ENCODE measurements at regions not wholly inside any gene's neighbourhood (a gene's known extent, or its start where the extent isn't known, plus 50 kb on each side); places are given as distances from the start of the nearest gene placed in this dataset.
"Not testable (repeated sequence)": the region's sequence is repeated elsewhere in the genome, so short reads cannot be mapped to it uniquely, and the experiment has no call there.

DNA sequence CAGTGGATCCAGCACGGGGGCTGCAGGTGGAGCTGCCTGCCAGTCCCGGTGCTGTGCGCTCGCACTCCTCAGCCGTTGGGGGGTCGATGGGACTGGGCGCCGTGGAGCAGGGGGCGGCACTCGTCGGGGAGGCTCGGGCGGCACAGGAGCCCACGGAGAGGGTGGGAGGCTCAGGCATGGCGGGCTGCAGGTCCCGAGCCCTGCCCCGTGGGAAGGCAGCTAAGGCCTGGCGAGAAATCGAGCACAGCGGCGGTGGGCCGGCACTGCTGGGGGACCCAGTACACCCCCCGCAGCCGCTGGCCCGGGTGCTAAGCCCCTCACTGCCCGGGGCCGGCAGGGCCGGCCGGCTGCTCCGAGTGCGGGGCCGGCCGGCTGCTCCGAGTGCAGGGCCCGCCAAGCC, 52.3 kb upstream of the MARK1 start:
- DNase-seq; H3K4me3 ChIP-seq; H3K27ac ChIP-seq; intact Hi-C loops (cut with DNase I); H3K4me1 ChIP-seq; ATAC-seq; H3K36me3 ChIP-seq (ENCODE audit: insufficient read depth in 1 of 2, low read depth in 1 of 2); H3K27me3 ChIP-seq (ENCODE audit: insufficient read depth in 3 of 3, low read length in 2 of 3); H3K9me3 ChIP-seq: not testable (repeated sequence)
- 82 to 97% (median 91%) methylated on average over 15 to 34 of the region's 35 CpGs for WGBS, 3 donors

DNA sequence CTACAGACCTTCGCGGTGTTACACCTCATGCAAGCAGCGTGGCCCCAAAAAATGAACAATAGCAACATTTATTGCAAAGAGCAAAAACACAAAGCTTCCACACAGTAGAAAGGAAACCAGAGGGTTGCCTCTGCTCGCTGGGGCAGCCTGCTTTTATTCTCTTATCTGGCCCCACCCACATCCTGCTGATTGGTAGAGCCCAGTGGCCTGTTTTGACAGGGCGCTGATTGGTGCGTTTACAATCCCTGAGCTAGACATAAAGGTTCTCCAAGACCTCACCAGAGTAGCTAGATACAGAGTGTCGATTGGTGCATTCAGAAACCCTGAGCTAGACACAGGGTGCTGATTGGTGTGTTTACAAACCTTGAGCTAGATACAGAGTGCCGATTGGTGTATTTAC, 52.8 kb upstream of the MARK1 start:
- 90 to 94% (median 92%) methylated on average over 8 of the region's 8 CpGs for WGBS, 3 donors
- H3K4me3 ChIP-seq; ATAC-seq; DNase-seq; H3K27me3 ChIP-seq (ENCODE audit: insufficient read depth in 3 of 3, low read length in 2 of 3); H3K4me1 ChIP-seq; H3K36me3 ChIP-seq (ENCODE audit: insufficient read depth in 1 of 2, low read depth in 1 of 2); intact Hi-C loops (cut with DNase I); H3K27ac ChIP-seq; H3K9me3 ChIP-seq: not testable (repeated sequence)

DNA sequence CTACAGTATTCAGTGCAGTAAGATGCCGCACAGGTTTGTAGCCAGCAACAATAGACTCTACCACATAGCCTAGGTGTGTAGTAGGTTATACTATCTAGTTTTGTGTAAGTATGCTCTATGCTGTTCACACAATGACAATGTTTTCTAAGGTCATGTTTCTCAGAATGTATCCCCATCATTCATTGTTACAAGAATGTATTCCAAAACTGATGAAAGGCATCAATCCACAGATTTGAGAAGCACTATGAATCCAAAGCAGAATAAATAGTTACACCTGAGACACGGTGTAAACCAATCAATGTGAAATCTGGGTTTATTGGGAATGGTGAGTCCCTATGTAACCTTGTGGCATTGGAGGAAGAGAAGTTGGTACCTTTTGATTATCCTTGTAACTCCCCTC, 54.5 kb upstream of the MARK1 start:
- 94 to 95% (median 95%) methylated on average over 2 of the region's 2 CpGs for WGBS, 3 donors
- H3K4me3 ChIP-seq, result no peak overlapping the region
- DNase-seq (no peak), ATAC-seq (no peak)
- no peaks in the 10 kb centered on the region for H3K36me3 ChIP-seq (ENCODE audit: insufficient read depth in 1 of 2, low read depth in 1 of 2)
- no peak overlapping the region for H3K27ac ChIP-seq
- TF ChIP-seq, protein P1, sequence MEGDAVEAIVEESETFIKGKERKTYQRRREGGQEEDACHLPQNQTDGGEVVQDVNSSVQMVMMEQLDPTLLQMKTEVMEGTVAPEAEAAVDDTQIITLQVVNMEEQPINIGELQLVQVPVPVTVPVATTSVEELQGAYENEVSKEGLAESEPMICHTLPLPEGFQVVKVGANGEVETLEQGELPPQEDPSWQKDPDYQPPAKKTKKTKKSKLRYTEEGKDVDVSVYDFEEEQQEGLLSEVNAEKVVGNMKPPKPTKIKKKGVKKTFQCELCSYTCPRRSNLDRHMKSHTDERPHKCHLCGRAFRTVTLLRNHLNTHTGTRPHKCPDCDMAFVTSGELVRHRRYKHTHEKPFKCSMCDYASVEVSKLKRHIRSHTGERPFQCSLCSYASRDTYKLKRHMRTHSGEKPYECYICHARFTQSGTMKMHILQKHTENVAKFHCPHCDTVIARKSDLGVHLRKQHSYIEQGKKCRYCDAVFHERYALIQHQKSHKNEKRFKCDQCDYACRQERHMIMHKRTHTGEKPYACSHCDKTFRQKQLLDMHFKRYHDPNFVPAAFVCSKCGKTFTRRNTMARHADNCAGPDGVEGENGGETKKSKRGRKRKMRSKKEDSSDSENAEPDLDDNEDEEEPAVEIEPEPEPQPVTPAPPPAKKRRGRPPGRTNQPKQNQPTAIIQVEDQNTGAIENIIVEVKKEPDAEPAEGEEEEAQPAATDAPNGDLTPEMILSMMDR (IDR thresholded peaks at IDR 0.05), result no peak
- H3K4me1 ChIP-seq, result no peaks in the 10 kb centered on the region
- H3K9me3 ChIP-seq, result no peaks in the 10 kb centered on the region
- intact Hi-C loops (cut with DNase I), result no loop called here
- H3K27me3 ChIP-seq (ENCODE audit: insufficient read depth in 3 of 3, low read length in 2 of 3), result no peaks in the 10 kb centered on the region

DNA sequence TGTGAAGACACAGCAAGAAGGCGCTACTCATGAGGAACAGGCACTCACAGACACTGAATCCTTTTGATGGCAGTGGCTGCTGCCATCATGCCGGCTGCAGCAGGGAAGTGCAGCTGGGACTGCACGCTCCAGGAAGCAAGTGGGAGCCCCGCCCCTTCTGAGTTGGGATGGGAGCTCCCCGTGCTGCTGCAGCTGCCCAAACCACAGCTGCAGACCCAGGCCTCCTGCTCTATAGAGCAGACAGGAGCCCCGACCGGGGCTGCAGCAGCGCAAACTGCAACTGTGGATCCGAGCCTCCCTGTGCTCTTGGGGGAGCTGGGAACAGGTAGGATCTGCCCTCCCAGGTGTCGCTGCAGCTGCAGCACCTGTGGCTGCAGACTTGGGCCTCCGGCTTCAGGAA, 65.2 kb upstream of the MARK1 start:
- H3K36me3 ChIP-seq (ENCODE audit: insufficient read depth in 1 of 2, low read depth in 1 of 2), result no peaks in the 10 kb centered on the region
- 41 to 50% (median 46%) methylated on average over 11 of the region's 11 CpGs for WGBS, 3 donors
- ATAC-seq, result no peak
- H3K27me3 ChIP-seq (ENCODE audit: insufficient read depth in 3 of 3, low read length in 2 of 3), result no peaks in the 10 kb centered on the region
- intact Hi-C loops (cut with DNase I), result no loop called here
- TF ChIP-seq, protein P1 (IDR thresholded peaks at IDR 0.05), result no peak
- no peak overlapping the region for H3K4me3 ChIP-seq
- peaks cover 10% of the 10 kb centered on the region for H3K4me1 ChIP-seq
- no peak overlapping the region for H3K27ac ChIP-seq
- no peaks in the 10 kb centered on the region for H3K9me3 ChIP-seq
- DNase-seq, result no peak

DNA sequence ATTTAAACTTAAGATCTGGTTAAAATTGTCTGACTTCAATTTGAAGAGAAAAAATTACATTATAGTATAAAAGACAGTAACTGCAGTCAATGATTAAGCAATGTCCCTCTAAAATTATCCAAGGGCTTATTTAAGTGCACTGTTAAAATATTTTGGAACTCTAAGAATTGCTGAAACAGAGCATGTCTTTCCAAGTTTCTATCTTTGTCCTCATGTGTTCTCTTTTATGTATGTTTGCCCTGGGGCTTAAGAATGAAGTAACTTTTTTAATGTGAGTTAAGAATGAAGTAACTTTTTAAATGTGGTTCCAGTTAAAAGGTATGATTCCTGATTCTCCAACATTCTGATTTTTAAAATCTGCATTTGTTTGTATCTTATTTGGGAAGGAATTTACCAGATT, 69.0 kb upstream of the MARK1 start:
- ATAC-seq, result no peak
- TF ChIP-seq, protein P1 (IDR thresholded peaks at IDR 0.05), result no peak
- intact Hi-C loops (cut with DNase I), result no loop called here
- H3K36me3 ChIP-seq (ENCODE audit: insufficient read depth in 1 of 2, low read depth in 1 of 2), result no peaks in the 10 kb centered on the region
- peaks cover 0 to 2% (median 0%) of the 10 kb centered on the region in 3 donors for H3K27me3 ChIP-seq (ENCODE audit: insufficient read depth in 3 of 3, low read length in 2 of 3)
- H3K27ac ChIP-seq, result no peak overlapping the region
- no peak overlapping the region for H3K4me3 ChIP-seq
- H3K9me3 ChIP-seq, result no peaks in the 10 kb centered on the region
- peaks cover 10% of the 10 kb centered on the region for H3K4me1 ChIP-seq
- no peak for DNase-seq

DNA sequence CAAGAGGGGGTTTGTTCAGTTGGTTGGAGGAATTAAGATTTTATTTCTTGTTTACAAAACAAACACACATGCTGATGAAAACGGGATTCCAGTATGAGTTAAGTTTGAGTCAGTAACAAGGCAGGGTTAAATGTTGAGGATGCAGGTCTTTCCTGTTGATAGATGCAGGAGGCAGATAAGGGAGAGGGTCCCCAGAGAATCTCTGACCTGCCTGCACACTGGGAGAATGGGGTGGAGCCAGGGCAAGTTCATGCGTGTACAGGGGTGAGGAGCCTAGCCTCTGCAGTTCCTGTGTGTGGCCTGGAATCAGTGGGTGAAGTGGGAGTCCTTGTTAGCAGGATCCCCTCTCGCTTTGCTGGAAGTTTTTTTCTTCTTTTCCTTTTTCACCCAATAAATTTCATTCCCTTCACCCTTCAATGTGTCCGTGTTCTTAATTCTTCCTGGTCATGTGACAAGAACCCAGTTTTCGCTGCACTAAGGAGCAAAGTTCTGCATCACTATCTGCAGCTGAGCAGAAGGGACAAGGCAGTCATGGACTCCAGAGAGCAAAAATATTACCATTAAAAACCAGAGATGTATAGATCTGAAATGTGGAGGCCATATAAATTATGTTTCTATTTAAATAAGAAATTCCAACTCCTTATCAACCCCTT, 69.9 kb upstream of the MARK1 start:
- DNase-seq, result no peak
- Histone ChIP-seq H3K9me3 (no peaks in the 10 kb centered on the region), H3K36me3 (ENCODE audit: insufficient read depth in 1 of 2, low read depth in 1 of 2) (no peaks in the 10 kb centered on the region), H3K4me3 (no peak overlapping the region), H3K4me1 (peaks cover 10% of the 10 kb centered on the region), H3K27me3 (ENCODE audit: insufficient read depth in 3 of 3, low read length in 2 of 3) (peaks cover 0 to 2% (median 0%) of the 10 kb centered on the region in 3 donors), H3K27ac (no peak overlapping the region)
- ATAC-seq, result no peak
- TF ChIP-seq, protein P1 (IDR thresholded peaks at IDR 0.05), result no peak
- intact Hi-C loops (cut with DNase I), result no loop called here
- WGBS, 3 donors, result 64 to 69% (median 65%) methylated on average over 5 of the region's 5 CpGs
